ENCODE measurements at regions not wholly inside any gene's neighbourhood (a gene's known extent, or its start where the extent isn't known, plus 50 kb on each side); places are given as distances from the start of the nearest gene placed in this dataset.

GRCh38 chr4:17313194-17313593 lies 198.7 kb downstream of the QDPR start:
- Histone ChIP-seq H3K27ac (ENCODE audit: low read depth, low read length) (no peak overlapping the region), H3K79me2 (ENCODE audit: control insufficient read depth, insufficient read depth, low read length) (no peaks in the 10 kb centered on the region), H3K79me1 (ENCODE audit: low read length) (no peaks in the 10 kb centered on the region), H3K18ac (ENCODE audit: low read length) (no peak overlapping the region), H3K4ac (ENCODE audit: low read depth, low read length) (no peak overlapping the region), H3K4me1 (ENCODE audit: control insufficient read depth, low read depth, low read length) (no peaks in the 10 kb centered on the region), H3K9ac (ENCODE audit: low read length) (no peak overlapping the region), H3K36me3 (ENCODE audit: control insufficient read depth, insufficient read depth, low read length) (no peaks in the 10 kb centered on the region), H3K4me2 (ENCODE audit: low read length) (no peak overlapping the region), H4K5ac (ENCODE audit: low read length) (no peak overlapping the region), H3K4me3 (ENCODE audit: low read length) (no peak overlapping the region), H2AK5ac (ENCODE audit: low read length) (no peak overlapping the region), H2BK5ac (ENCODE audit: low read length) (no peak overlapping the region), H4K8ac (ENCODE audit: low read depth, low read length) (no peak overlapping the region), H2BK120ac (ENCODE audit: low read depth, low read length) (no peak overlapping the region), H3K56ac (ENCODE audit: low read length) (no peak overlapping the region), H2BK15ac (replicated peaks; ENCODE audit: low read depth) (no peak overlapping the region), H3K27me3 (ENCODE audit: insufficient read depth, low read length, poor library complexity) (no peaks in the 10 kb centered on the region), H3K23ac (ENCODE audit: low read length) (no peak overlapping the region)
- DNase-seq: no peak
- WGBS (ENCODE audit: extremely low coverage, insufficient coverage, low lambda C conversion rate): no CpG with 5 or more reads among the region's 2 CpGs

DNA sequence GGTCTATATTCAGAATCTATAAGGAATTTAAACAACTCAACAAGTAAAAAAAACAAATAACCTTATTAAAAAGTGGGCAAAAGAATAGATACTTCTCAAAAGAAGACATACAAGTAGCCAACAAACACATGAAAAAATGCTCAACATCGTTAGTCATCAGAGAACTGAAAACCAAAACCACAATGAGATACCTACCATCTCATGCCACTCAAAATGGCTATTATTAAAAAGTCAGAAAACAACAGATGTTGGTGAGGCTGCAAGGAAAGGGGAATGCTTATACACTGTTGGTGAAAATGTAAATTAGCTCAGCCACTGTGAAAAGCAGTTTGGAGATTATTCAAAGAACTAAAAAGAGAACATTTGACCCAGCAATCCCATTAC lies 201.6 kb downstream of the QDPR start:
- H3K56ac ChIP-seq (ENCODE audit: low read length): no peak overlapping the region
- no peak overlapping the region for H2BK5ac ChIP-seq (ENCODE audit: low read length)
- no peak overlapping the region for H3K9ac ChIP-seq (ENCODE audit: low read length)
- H4K8ac ChIP-seq (ENCODE audit: low read depth, low read length): no peak overlapping the region
- H3K23ac ChIP-seq (ENCODE audit: low read length): no peak overlapping the region
- H3K4me2 ChIP-seq (ENCODE audit: low read length): no peak overlapping the region
- H3K36me3 ChIP-seq (ENCODE audit: control insufficient read depth, insufficient read depth, low read length): no peaks in the 10 kb centered on the region
- no peak overlapping the region for H3K4me3 ChIP-seq (ENCODE audit: low read length)
- no peak overlapping the region for H2BK120ac ChIP-seq (ENCODE audit: low read depth, low read length)
- no peaks in the 10 kb centered on the region for H3K4me1 ChIP-seq (ENCODE audit: control insufficient read depth, low read depth, low read length)
- no peaks in the 10 kb centered on the region for H3K27me3 ChIP-seq (ENCODE audit: insufficient read depth, low read length, poor library complexity)
- no peak overlapping the region for H2BK15ac ChIP-seq (replicated peaks; ENCODE audit: low read depth)
- DNase-seq: no peak
- H3K79me1 ChIP-seq (ENCODE audit: low read length): no peaks in the 10 kb centered on the region
- H2AK5ac ChIP-seq (ENCODE audit: low read length): no peak overlapping the region
- H3K79me2 ChIP-seq (ENCODE audit: control insufficient read depth, insufficient read depth, low read length): no peaks in the 10 kb centered on the region
- no peak overlapping the region for H3K27ac ChIP-seq (ENCODE audit: low read depth, low read length)
- H3K4ac ChIP-seq (ENCODE audit: low read depth, low read length): no peak overlapping the region
- no peak overlapping the region for H4K5ac ChIP-seq (ENCODE audit: low read length)
- no peak overlapping the region for H3K18ac ChIP-seq (ENCODE audit: low read length)
- no CpG with 5 or more reads among the region's 1 CpG for WGBS (ENCODE audit: extremely low coverage, insufficient coverage, low lambda C conversion rate)

- WGBS (ENCODE audit: extremely low coverage, insufficient coverage, low lambda C conversion rate): no CpG with 5 or more reads among the region's 1 CpG
- Histone ChIP-seq H3K18ac (ENCODE audit: low read length) (no peak overlapping the region), H3K79me1 (ENCODE audit: low read length) (no peaks in the 10 kb centered on the region), H3K4me1 (ENCODE audit: control insufficient read depth, low read depth, low read length) (no peaks in the 10 kb centered on the region), H2BK5ac (ENCODE audit: low read length) (no peak overlapping the region), H4K8ac (ENCODE audit: low read depth, low read length) (no peak overlapping the region), H3K4me2 (ENCODE audit: low read length) (no peak overlapping the region), H3K79me2 (ENCODE audit: control insufficient read depth, insufficient read depth, low read length) (no peaks in the 10 kb centered on the region), H3K4ac (ENCODE audit: low read depth, low read length) (no peak overlapping the region), H3K27ac (ENCODE audit: low read depth, low read length) (no peak overlapping the region), H3K36me3 (ENCODE audit: control insufficient read depth, insufficient read depth, low read length) (no peaks in the 10 kb centered on the region), H3K4me3 (ENCODE audit: low read length) (no peak overlapping the region), H2AK5ac (ENCODE audit: low read length) (no peak overlapping the region), H4K5ac (ENCODE audit: low read length) (no peak overlapping the region), H3K23ac (ENCODE audit: low read length) (no peak overlapping the region), H3K56ac (ENCODE audit: low read length) (no peak overlapping the region), H2BK15ac (replicated peaks; ENCODE audit: low read depth) (no peak overlapping the region), H3K9ac (ENCODE audit: low read length) (no peak overlapping the region), H3K27me3 (ENCODE audit: insufficient read depth, low read length, poor library complexity) (no peaks in the 10 kb centered on the region), H2BK120ac (ENCODE audit: low read depth, low read length) (no peak overlapping the region)
- DNase-seq: no peak
These were observed 202.2 kb downstream of the QDPR start for GRCh38 chr4:17309567-17310268.

DNA sequence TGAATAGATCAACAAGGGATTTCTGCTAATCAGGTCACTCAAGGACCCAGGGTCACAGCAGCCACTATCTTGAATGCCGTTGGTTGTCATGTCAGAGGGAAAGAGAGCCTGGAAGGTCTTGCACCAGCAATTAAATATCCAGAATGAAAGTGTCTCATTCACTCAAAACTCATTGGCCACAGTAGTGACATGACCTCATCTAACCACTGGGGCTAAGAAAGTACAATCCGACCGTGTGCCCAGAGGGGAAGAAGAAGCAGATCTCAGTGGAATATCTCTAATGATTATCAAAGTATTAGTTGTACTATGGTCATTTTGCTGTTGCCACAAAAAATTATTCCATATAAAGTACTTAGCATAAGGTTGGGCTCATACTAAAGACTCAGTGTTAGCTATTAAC lies 210.0 kb downstream of the QDPR start:
- no peak overlapping the region for H3K4me2 ChIP-seq (ENCODE audit: low read length)
- H3K36me3 ChIP-seq (ENCODE audit: control insufficient read depth, insufficient read depth, low read length): no peaks in the 10 kb centered on the region
- no CpG with 5 or more reads among the region's 3 CpGs for WGBS (ENCODE audit: extremely low coverage, insufficient coverage, low lambda C conversion rate)
- no peak overlapping the region for H4K5ac ChIP-seq (ENCODE audit: low read length)
- no peak overlapping the region for H2BK15ac ChIP-seq (replicated peaks; ENCODE audit: low read depth)
- H2AK5ac ChIP-seq (ENCODE audit: low read length): no peak overlapping the region
- H3K27ac ChIP-seq (ENCODE audit: low read depth, low read length): no peak overlapping the region
- no peaks in the 10 kb centered on the region for H3K27me3 ChIP-seq (ENCODE audit: insufficient read depth, low read length, poor library complexity)
- DNase-seq: no peak
- peak overlapping the region; percentile 41 for H3K18ac ChIP-seq (ENCODE audit: low read length)
- no peak overlapping the region for H3K23ac ChIP-seq (ENCODE audit: low read length)
- no peak overlapping the region for H3K56ac ChIP-seq (ENCODE audit: low read length)
- no peaks in the 10 kb centered on the region for H3K79me1 ChIP-seq (ENCODE audit: low read length)
- H3K4me1 ChIP-seq (ENCODE audit: control insufficient read depth, low read depth, low read length): no peaks in the 10 kb centered on the region
- no peak overlapping the region for H4K8ac ChIP-seq (ENCODE audit: low read depth, low read length)
- H3K9ac ChIP-seq (ENCODE audit: low read length): no peak overlapping the region
- no peak overlapping the region for H3K4me3 ChIP-seq (ENCODE audit: low read length)
- no peak overlapping the region for H3K4ac ChIP-seq (ENCODE audit: low read depth, low read length)
- H3K79me2 ChIP-seq (ENCODE audit: control insufficient read depth, insufficient read depth, low read length): no peaks in the 10 kb centered on the region
- no peak overlapping the region for H2BK5ac ChIP-seq (ENCODE audit: low read length)
- H2BK120ac ChIP-seq (ENCODE audit: low read depth, low read length): no peak overlapping the region

DNA sequence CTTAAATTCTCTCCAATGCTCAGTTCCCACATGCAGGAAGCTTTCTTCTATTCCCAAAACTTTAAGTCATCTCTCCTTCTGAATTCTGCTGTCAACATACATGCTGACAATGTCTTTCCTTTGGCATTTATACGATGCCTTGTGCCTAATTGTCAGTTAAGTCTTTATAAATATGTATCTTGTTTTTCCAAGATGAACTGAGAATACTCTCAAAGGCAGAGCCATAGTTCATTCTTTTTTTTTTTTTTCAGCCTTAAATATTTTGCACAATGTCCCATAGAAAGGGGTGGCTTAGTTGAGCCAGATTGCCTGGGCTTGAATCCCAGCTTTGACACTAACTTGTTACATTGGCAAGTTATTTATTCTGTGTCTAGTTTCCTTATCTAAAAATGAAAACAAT lies 210.6 kb downstream of the QDPR start:
- H3K79me2 ChIP-seq (ENCODE audit: control insufficient read depth, insufficient read depth, low read length): no peaks in the 10 kb centered on the region
- H4K8ac ChIP-seq (ENCODE audit: low read depth, low read length): no peak overlapping the region
- H2BK15ac ChIP-seq (replicated peaks; ENCODE audit: low read depth): no peak overlapping the region
- no peaks in the 10 kb centered on the region for H3K36me3 ChIP-seq (ENCODE audit: control insufficient read depth, insufficient read depth, low read length)
- H2BK120ac ChIP-seq (ENCODE audit: low read depth, low read length): no peak overlapping the region
- no peak overlapping the region for H3K4ac ChIP-seq (ENCODE audit: low read depth, low read length)
- no peaks in the 10 kb centered on the region for H3K27me3 ChIP-seq (ENCODE audit: insufficient read depth, low read length, poor library complexity)
- H3K9ac ChIP-seq (ENCODE audit: low read length): no peak overlapping the region
- H3K27ac ChIP-seq (ENCODE audit: low read depth, low read length): no peak overlapping the region
- no peak overlapping the region for H2AK5ac ChIP-seq (ENCODE audit: low read length)
- no peaks in the 10 kb centered on the region for H3K79me1 ChIP-seq (ENCODE audit: low read length)
- DNase-seq: no peak
- no peak overlapping the region for H3K4me2 ChIP-seq (ENCODE audit: low read length)
- no peak overlapping the region for H3K18ac ChIP-seq (ENCODE audit: low read length)
- H2BK5ac ChIP-seq (ENCODE audit: low read length): no peak overlapping the region
- no peak overlapping the region for H3K4me3 ChIP-seq (ENCODE audit: low read length)
- H3K4me1 ChIP-seq (ENCODE audit: control insufficient read depth, low read depth, low read length): no peaks in the 10 kb centered on the region
- H3K23ac ChIP-seq (ENCODE audit: low read length): no peak overlapping the region
- H4K5ac ChIP-seq (ENCODE audit: low read length): no peak overlapping the region
- no peak overlapping the region for H3K56ac ChIP-seq (ENCODE audit: low read length)
- no CpG with 5 or more reads among the region's 1 CpG for WGBS (ENCODE audit: extremely low coverage, insufficient coverage, low lambda C conversion rate)
